ENCODE measurements at regions not wholly inside any gene's neighbourhood (a gene's known extent, or its start where the extent isn't known, plus 50 kb on each side); places are given as distances from the start of the nearest gene placed in this dataset.
A peak's percentile ranks its signal among the peaks of the same experiment; 100 is the strongest.
"Not testable (repeated sequence)": the region's sequence is repeated elsewhere in the genome, so short reads cannot be mapped to it uniquely, and the experiment has no call there.

DNA sequence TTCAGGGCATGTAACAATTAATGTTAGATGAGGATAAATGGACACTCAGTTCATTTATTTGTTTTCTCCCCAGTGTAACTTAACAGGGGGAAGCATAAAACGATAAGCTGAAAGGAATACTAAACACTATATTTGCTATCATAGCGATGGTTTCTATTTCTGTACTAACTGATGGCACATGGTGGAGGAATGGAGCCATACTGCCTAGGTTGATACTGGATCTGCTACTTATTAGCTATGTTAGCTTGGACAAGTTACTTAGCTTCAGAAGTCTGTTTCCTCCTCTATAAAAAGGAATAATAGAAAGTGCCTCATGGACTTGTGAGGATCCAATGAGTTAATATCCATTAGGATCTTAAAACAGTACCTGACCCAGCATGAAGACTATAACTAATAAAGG lies 127.5 kb downstream of the NBPF8 start:
- in situ Hi-C loops (cut with HindIII; ENCODE audit: low pct_ligation_motif_present, low pct_unique_long_range_greater_than_20kb, low sequenced_read_pairs); DNase-seq: not testable (repeated sequence)

DNA sequence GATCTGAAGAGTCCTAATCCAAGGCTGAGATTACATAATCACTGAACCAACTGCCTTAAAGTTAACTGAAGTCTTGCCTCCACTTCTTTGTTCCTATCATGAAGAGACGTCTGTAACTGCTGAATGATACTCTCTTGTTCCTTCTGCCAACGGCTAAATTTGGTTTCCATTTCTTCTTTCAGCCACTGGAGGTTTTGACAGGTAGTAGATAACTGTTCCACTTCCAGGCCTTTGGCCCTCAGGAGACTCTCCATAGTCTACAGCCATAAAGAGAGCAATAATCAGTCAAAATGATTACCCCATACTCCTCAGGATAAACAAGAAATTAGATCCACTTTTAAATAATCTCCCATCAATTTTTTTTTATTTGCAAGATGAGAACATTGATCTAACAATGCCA lies 128.1 kb downstream of the NBPF8 start:
- DNase-seq; in situ Hi-C loops (cut with HindIII; ENCODE audit: low pct_ligation_motif_present, low pct_unique_long_range_greater_than_20kb, low sequenced_read_pairs): not testable (repeated sequence)

DNA sequence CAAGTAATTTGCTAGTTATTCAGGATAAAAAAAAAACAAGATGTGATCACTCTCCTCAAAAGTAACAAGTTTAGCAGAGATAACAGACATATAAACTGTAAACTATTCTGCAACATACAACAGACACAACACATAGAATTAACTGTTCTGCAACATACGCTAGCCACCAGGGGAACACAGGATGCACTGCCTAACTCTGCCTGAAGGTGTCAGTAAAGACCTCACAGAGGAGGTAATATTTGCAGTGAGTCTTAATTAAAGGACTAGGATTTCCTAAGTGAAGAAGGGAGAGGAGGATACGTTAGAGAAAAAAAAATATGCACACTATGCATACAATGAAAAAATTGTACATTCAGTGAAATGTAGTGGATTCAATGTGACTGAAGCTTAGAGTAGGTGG lies 129.6 kb downstream of the NBPF8 start:
- in situ Hi-C loops (cut with HindIII; ENCODE audit: low pct_ligation_motif_present, low pct_unique_long_range_greater_than_20kb, low sequenced_read_pairs); DNase-seq: not testable (repeated sequence)

DNA sequence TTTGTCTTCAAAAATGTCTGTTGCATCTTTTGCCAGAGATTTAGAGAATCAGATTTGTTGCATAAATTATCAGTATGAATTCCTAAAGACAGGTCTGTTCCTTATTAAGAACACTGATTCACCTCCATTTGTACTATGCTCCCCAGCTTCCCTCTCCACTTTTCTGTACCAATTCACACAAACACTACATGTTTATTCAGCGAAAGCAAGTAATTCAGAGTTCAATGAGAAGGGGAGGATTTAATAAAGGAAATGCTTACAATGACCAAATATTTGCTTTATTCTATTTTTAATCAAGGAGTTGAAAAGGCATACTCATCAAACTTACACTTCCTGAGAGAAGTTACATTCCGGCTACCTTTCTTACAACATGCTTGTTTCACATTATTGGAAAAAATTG lies 135.5 kb downstream of the NBPF8 start:
- in situ Hi-C loops (cut with HindIII; ENCODE audit: low pct_ligation_motif_present, low pct_unique_long_range_greater_than_20kb, low sequenced_read_pairs); DNase-seq: not testable (repeated sequence)

DNA sequence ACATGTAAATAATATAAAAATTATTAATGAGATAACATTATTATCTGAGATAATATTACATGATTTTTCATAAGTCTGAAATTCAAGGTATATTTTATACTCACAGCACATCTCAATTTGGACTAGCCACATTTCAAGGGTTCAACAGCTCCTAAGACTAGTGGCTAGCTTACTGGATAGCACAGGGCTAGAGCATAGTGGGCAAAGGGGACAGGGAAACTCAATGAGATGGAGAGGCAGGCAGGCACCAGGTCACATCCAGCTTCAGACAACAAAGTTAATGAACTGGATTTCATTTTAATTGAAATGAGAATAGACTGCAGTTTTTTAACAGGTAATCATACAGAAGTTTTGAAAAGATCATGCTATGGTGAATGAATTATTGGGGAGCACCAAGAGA lies 137.4 kb downstream of the NBPF8 start:
- DNase-seq; in situ Hi-C loops (cut with HindIII; ENCODE audit: low pct_ligation_motif_present, low pct_unique_long_range_greater_than_20kb, low sequenced_read_pairs): not testable (repeated sequence)

DNA sequence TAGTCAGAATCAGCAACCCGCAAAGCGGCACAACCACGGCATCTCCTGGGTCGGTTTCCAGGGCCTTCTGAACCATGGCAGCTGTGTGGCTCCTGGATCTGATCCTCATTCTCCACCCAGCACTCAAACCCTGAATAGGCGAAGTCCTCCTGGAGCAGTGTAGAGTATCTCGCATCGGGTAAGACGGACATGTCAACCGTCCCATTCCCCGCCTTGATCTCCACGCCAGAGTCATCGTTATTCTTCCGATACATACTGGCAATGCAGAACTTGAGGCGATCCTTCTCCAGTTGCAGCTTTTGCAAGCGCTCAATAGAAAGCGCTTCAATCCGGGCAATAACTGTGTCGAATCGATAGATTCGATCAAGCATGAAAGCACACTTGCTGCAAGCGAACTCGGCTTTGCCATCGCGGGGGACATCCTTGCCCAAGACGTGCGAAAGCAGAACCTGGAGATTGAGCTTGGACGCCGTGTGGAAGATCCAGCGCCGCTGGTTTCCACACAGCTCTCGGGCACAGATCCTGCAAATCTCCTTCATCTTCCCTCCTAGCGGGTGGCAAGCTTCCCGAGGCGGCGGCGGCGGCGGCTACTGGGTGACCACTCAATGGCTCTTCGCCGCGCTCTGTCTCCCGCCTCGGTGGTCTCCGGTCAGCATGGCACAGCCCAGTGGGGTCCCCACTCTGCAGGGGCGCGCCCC lies 142.9 kb downstream of the NBPF8 start:
- DNase-seq; in situ Hi-C loops (cut with HindIII; ENCODE audit: low pct_ligation_motif_present, low pct_unique_long_range_greater_than_20kb, low sequenced_read_pairs): not testable (repeated sequence)

DNA sequence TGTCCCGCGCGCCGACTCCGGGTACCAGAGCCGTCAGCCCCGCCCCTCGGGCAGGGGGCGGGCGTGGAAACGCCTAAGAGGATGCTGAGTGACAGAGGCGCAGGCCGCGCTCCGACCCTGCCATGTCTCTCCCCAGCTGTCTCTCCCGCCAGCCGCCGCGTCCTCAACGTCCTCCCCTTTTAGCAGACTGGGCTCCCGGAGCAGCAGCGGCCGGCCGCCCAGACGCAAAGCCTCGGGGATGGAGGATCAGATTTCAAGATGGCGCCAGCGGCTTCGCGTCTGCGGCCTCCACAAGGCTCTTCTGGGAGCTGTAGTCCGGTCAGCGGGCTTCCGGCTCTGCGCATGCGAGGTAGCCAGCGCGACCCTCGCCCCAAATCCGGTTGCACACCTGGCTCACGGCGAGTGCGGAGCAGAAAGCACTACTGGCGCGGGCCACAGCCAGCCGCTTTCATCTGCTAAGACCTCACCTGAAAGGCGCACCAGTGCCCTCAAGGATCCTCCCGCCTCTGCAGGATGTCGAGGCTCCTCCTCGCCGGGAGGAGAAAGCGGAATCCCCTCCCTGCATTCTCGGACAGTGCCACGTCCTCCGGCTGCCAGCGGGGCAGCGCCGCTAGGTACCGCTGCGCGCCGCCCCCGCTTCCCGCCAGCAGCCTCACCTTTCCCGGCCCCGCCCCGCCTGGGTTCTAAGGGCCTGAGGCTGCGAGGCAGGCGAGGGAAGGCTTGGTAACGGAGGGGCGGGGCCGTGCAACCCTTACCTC lies 143.6 kb downstream of the NBPF8 start:
- DNase-seq, result peak; percentile 63
- in situ Hi-C loops (cut with HindIII; ENCODE audit: low pct_ligation_motif_present, low pct_unique_long_range_greater_than_20kb, low sequenced_read_pairs), result not testable (repeated sequence)

DNA sequence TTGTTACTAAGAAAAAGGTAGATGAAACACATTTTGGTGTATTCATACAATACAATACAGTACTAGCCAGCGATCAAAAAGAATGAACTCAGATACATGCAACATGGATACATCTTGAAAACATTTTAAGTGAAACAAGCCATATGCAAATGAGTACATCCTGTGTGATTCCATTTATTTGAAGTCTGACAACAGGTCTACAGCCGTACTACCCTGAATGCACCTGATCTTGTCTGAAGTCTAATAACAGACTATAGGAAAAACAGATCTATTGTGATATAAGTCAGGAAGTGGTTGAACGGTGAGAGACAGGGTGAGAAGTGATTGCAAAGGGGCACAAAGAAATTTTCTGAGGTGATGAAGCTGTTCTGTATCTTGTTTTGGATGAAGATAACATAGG lies 146.9 kb downstream of the NBPF8 start:
- DNase-seq; in situ Hi-C loops (cut with HindIII; ENCODE audit: low pct_ligation_motif_present, low pct_unique_long_range_greater_than_20kb, low sequenced_read_pairs): not testable (repeated sequence)

DNA sequence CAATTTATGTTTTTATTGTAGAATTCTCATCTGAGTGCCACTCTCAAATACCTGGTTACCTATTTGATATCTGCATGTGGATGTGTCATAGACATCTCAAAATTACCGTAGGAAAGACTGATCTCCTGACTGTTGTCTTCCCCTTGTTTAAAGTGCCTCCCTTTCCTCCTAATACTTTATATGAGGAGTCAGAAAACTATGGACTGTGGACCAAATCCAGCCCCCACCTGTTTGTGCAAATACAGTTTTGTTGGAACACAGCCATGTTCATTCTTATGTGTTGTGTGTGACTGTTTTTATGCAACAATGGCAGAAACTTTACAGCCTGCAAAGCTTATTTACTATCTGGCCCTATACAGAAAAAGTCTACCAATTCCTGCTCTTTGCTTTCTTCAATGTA lies 150.6 kb downstream of the NBPF8 start:
- in situ Hi-C loops (cut with HindIII; ENCODE audit: low pct_ligation_motif_present, low pct_unique_long_range_greater_than_20kb, low sequenced_read_pairs); DNase-seq: not testable (repeated sequence)

DNA sequence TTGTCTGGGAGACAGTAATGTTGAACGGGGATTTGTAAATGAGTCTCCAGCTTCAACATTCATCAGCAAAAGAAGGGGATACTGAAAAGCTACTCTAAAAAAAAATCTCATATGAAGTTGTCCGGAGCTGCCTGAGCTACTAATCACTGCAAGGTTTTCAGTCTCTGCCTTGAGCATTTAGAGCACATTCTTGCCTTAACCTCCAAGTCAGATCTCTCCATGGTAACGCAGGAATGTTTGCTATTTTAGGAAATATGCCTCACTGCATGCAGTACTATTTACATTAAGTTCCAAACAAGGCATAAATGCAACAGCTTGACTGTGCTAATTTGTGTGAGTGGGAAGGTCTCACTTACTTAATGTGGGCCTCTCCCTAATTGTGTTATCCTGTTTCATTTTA lies 152.8 kb downstream of the NBPF8 start:
- DNase-seq; in situ Hi-C loops (cut with HindIII; ENCODE audit: low pct_ligation_motif_present, low pct_unique_long_range_greater_than_20kb, low sequenced_read_pairs): not testable (repeated sequence)

DNA sequence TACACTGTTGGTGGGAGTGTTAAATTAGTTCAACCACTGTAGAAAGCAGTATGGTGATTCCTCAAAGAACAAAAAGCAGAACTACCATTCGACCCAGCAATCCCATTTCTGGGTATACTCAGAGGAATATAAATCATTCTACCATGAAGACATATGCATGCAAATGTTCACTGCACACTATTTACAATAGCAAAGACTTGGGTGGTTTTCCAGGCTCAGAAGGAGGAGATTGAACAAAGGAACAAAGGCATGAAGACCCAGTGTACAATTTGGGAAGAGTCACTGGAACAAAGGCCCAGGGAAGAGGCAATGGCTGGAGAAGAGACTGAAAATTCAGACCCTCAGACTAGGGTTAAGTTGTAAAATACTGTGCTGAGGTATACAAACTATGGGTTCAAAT lies 148.5 kb upstream of the NBPF26 start:
- DNase-seq; in situ Hi-C loops (cut with HindIII; ENCODE audit: low pct_ligation_motif_present, low pct_unique_long_range_greater_than_20kb, low sequenced_read_pairs): not testable (repeated sequence)

DNA sequence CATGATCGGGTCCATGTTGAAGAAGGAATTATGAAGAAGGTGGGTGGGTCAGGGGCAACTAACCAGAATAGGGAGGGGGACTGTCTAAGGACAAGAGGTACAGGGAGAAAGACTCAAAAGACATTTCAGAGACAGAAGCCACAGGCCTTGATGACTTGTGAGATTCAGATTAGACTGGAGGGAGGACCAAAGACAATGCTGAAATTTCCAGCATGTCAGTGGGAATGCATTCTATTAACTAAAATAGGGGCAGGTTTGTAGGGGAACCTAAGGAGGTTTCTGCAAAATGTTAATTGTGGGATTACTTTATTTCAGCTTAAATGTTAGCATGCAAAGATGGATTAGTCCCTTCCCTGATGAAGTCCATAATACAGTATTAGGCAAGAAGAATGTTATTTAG lies 141.6 kb upstream of the NBPF26 start:
- in situ Hi-C loops (cut with HindIII; ENCODE audit: low pct_ligation_motif_present, low pct_unique_long_range_greater_than_20kb, low sequenced_read_pairs); DNase-seq: not testable (repeated sequence)

DNA sequence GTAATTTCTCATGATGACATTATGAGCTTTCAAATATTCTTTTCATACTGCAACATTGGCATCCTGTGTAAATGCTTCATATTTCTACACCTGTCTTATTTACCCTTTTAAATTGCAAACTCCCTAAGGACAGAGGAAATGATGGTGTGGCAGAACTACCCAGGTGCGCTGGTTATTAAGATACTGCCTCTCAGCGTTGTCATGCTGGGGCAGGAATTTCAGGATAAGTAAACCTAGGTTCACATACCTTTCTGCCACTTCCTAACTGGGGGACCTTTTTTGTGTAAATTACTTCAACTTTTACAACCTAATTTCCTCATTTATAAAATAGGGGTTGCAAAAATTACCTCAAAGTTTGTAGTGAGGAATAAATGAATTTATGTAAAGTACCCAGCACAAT lies 137.7 kb upstream of the NBPF26 start:
- DNase-seq; in situ Hi-C loops (cut with HindIII; ENCODE audit: low pct_ligation_motif_present, low pct_unique_long_range_greater_than_20kb, low sequenced_read_pairs): not testable (repeated sequence)

DNA sequence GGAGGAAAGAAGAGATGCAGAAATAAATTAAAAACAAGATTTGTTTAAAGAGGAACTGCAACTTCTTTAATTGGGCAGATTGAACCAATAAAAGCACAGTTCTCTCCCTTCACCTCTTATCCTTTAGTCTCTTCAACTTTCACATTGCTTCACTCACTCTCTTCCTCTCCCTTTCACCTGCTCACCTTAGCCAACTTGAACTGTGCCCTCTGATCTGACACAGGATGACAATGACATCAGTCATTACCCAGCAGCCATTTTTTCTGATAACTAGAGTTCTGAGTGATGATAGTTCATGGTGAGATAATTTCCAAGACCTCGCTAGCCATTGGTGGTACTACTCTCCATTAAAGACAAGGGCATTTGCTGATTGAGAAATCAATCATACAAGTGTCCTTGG lies 134.9 kb upstream of the NBPF26 start:
- in situ Hi-C loops (cut with HindIII; ENCODE audit: low pct_ligation_motif_present, low pct_unique_long_range_greater_than_20kb, low sequenced_read_pairs); DNase-seq: not testable (repeated sequence)

DNA sequence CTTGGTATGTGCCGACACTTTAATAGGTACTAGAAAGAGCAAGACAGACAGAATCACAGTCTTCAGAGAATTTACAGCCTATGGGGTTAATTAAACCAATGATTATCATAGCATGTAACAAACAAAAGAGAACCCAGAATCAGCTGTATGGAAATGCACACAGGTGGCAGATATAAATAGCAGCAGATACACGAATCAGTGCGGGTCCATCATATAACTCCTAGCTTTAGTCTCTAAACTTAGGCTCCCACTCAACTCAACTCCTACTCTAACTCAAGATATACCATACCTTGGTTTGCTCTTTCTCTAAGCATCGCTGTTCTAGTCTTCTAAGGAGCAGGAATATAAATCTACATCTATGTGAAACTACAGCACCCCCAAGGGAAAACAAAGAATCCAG lies 132.0 kb upstream of the NBPF26 start:
- in situ Hi-C loops (cut with HindIII; ENCODE audit: low pct_ligation_motif_present, low pct_unique_long_range_greater_than_20kb, low sequenced_read_pairs); DNase-seq: not testable (repeated sequence)

DNA sequence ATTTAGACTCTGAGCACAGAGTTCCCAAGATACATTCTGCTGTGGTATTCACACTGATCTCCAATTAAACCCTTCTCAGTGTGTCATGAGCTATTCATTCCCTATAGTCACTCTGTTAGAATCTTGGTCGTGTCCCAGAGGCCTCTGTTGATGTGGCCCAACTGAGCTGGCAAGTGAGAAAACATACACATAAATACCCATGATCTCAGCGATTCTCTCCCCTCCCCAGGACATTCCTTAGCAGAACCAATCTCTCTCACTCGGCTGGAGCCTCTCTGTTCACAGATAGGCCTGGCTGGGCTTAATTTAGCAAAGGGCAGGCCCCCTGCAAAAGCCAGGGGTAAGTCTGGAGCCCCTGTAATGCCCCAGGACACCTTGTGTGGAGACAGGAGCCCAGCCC lies 130.8 kb upstream of the NBPF26 start:
- DNase-seq; in situ Hi-C loops (cut with HindIII; ENCODE audit: low pct_ligation_motif_present, low pct_unique_long_range_greater_than_20kb, low sequenced_read_pairs): not testable (repeated sequence)

DNA sequence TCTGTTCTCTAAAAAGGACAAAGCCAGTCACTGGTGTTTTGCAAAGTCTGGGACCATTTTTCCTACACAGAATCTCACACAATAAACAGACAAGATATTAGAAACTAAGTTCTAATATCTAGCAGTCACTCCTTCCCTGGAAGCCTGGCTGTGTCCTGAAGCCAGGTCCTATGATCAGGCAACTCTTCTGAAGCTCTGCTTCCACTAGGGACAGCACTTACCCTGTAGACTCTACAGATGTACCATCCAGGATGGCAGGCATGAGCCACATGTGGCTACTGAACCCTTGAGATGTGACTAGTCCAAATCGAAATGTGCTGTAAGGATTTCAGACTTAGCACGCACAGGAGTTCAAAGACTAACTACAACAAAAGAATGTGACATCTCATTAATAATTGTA lies 130.1 kb upstream of the NBPF26 start:
- in situ Hi-C loops (cut with HindIII; ENCODE audit: low pct_ligation_motif_present, low pct_unique_long_range_greater_than_20kb, low sequenced_read_pairs); DNase-seq: not testable (repeated sequence)

DNA sequence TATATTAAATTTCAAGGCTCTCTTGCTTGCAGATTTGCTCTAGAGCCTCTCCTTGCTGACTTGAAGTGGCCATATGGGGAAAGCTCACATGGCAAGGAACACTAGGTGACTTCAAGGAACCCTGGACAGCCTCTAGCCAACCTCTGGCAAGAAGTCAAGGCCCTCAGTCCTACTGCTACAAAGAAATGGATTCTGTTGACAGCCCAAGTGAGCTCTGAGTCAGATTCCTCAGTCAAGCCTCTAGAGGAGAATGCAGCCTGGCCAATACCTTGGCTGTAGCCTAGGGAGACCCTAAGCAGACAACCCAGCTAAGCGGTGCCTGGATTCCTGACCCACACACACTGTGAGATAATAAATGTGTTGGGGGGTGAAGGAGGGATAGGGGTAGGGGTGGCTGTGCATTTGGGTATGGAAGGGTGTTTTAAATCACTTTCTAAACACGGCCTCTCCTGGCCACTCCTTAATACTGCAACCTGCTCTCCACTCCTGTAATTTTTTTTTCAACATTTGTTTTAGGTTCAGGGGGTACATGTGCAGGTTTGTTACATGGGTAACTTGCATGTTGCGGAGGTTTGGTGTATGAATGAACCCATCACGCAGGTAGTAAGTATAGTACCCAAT lies 125.3 kb upstream of the NBPF26 start:
- in situ Hi-C loops (cut with HindIII; ENCODE audit: low pct_ligation_motif_present, low pct_unique_long_range_greater_than_20kb, low sequenced_read_pairs); DNase-seq: not testable (repeated sequence)

DNA sequence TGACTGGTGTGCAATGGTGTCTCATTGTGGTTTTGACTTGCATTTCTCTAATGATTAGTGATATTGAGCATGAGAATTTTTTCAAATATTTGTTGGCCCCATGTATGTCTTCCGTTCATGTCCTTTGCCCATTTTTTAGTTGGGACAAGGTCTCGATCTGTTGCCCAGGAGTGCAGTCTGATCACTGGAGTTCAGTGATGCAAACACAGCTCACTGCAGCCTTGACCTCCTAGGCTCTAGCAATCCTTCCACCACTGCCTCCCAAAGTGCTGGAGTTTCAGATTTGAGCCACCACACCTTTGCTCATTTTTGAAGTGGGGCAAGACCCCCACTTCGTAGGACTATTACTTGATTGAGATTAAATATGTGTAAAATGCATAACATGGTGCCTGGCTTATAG lies 124.2 kb upstream of the NBPF26 start:
- DNase-seq; in situ Hi-C loops (cut with HindIII; ENCODE audit: low pct_ligation_motif_present, low pct_unique_long_range_greater_than_20kb, low sequenced_read_pairs): not testable (repeated sequence)

All from ACHN (cell line).